Heart left ventricle (tissue), 13 donors: ENCODE measurements at regions not wholly inside any gene's neighbourhood (a gene's known extent, or its start where the extent isn't known, plus 50 kb on each side); places are given as distances from the start of the nearest gene placed in this dataset.
A peak's percentile ranks its signal among the peaks of the same experiment; 100 is the strongest.

ENCODE experiments used
- POLR2A ChIP-seq, 2 donors: fragments of 450-650 bp; IDR thresholded peaks; one replicate each; pipeline ENCODE4 v1.6.1; 2017; ENCODE audit warnings: antibody characterized with exemption in 2 of 2, mild to moderate bottlenecking in 2 of 2, moderate library complexity in 2 of 2
- TF ChIP-seq, protein P1 (sequence below), 12 donors: fragments of 200-600 bp; sonication (generic) in 4 of 12; IDR thresholded peaks; one replicate each; pipeline versions ENCODE4 v1.5.0 to v1.8.0; 2018 to 2022; ENCODE audit warnings: antibody characterized with exemption in 12 of 12, mild to moderate bottlenecking in 5 of 12
- donor health status: ischemic (EF 13 %, LVEDD 7.1; RV severe dilation, severe dysfunction).
- donor health status: DM: no; HTN: yes; CAD: no.
- donor health status: DM: no; HTN: no; CAD: no.
- donor health status: ischemic (EF 25% LVEDD 6.9; RV normal size, moderate dysfunction).
- donor health status: ischemic (EF 25% LVEDD 5.7; RV mildly dilated, moderate dysfunction).
- donor health status: ischemic (EF 35%, LVEDD 5.7; RV mildly dilated, moderate dysfunction).
- donor health status: nonischemic (EF 11% LVEDD 7.7; RV severe dilation, severe dysfunction).
- donor health status: DM: yes; HTN: yes; CAD: no.
- donor health status: PGD.
- donor health status: ischemic (EF 29% LVEDD 5.4; RV normal size, mild dysfunction).
- donor health status: nonischemic (EF 23%, LVEDD 6.1; RV moderate dilation, normal function).

DNA sequence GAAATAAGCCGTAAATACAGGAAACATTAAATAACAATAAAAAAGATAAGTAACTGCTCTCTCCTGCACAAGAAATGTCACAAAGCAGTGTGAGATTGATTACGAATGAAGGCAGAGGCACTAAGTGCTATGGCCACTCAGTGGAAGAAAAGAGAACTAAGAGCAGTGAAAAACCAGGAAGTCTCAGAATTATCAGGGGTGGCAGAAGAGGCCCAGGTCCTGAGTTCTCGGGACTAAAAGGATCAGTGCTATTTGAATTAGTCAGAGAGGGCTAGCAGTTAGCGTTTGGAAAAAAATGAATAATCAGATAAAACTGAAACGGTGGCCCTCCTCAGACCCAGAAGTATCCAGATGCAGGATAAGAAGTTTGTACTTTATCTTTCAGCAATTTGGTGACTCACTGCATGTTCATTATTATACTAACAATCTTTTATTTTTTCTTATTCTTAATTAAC is 367.1 kb downstream of the ZEB2 start:
- TF ChIP-seq POLR2A (IDR thresholded peaks at IDR 0.05): no peak
- TF ChIP-seq, protein P1, sequence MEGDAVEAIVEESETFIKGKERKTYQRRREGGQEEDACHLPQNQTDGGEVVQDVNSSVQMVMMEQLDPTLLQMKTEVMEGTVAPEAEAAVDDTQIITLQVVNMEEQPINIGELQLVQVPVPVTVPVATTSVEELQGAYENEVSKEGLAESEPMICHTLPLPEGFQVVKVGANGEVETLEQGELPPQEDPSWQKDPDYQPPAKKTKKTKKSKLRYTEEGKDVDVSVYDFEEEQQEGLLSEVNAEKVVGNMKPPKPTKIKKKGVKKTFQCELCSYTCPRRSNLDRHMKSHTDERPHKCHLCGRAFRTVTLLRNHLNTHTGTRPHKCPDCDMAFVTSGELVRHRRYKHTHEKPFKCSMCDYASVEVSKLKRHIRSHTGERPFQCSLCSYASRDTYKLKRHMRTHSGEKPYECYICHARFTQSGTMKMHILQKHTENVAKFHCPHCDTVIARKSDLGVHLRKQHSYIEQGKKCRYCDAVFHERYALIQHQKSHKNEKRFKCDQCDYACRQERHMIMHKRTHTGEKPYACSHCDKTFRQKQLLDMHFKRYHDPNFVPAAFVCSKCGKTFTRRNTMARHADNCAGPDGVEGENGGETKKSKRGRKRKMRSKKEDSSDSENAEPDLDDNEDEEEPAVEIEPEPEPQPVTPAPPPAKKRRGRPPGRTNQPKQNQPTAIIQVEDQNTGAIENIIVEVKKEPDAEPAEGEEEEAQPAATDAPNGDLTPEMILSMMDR (IDR thresholded peaks at IDR 0.05): peak in 1 of 12 donors; percentile 16
